GM10248 (cell line): ENCODE measurements at regions not wholly inside any gene's neighbourhood (a gene's known extent, or its start where the extent isn't known, plus 50 kb on each side); places are given as distances from the start of the nearest gene placed in this dataset.

ENCODE experiments used
- CTCF ChIA-PET: fragments of 300-600 bp; sonication (Branson Sonifier 250); formaldehyde crosslinking; extraction: SDS; loops from one replicate; lab custom pipeline; 2021; ENCODE audit warnings: antibody characterized with exemption; lab: Yijun Ruan, JAX
- POLR2A ChIA-PET: fragments of 350-650 bp; sonication (Branson Sonifier 250); formaldehyde crosslinking; extraction: SDS; loops from one replicate; lab custom pipeline; 2020; ENCODE audit warnings: antibody characterized with exemption; lab: Yijun Ruan, JAX
- DNase-seq: peaks from one replicate; pipeline ENCODE4 v3.0.0; 2012; ENCODE audit errors: extremely low spot score
- TF ChIP-seq, protein P1 (sequence below): IDR thresholded peaks from 2 replicates; pipeline ENCODE4 v1.5.1; 2012; ENCODE audit warnings: mild to moderate bottlenecking, low read depth; ENCODE audit errors: extremely low read depth, missing control alignments, control extremely low read depth

DNA sequence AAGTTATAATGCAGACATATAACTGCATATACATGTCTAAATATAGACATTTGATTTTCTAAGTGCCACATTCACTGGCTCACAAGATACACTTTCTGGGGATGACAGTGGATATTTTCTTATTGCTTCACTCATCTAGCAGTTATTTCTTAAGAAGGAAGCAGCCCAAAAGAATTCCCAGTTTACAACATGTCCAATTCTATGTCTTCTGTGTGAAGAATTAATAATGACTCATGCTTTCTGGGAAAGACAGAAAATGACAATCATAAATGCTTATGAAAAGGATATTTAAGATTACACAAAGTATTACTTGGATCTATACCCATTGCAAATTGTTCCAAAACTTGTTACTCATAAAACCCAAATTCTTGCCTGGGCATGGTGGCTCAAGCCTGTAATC lies 543.4 kb downstream of the SUCLA2 start:
- DNase-seq, result no peak
- TF ChIP-seq, protein P1, sequence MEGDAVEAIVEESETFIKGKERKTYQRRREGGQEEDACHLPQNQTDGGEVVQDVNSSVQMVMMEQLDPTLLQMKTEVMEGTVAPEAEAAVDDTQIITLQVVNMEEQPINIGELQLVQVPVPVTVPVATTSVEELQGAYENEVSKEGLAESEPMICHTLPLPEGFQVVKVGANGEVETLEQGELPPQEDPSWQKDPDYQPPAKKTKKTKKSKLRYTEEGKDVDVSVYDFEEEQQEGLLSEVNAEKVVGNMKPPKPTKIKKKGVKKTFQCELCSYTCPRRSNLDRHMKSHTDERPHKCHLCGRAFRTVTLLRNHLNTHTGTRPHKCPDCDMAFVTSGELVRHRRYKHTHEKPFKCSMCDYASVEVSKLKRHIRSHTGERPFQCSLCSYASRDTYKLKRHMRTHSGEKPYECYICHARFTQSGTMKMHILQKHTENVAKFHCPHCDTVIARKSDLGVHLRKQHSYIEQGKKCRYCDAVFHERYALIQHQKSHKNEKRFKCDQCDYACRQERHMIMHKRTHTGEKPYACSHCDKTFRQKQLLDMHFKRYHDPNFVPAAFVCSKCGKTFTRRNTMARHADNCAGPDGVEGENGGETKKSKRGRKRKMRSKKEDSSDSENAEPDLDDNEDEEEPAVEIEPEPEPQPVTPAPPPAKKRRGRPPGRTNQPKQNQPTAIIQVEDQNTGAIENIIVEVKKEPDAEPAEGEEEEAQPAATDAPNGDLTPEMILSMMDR, result no peak
- ChIA-PET POLR2A (no interaction called here), CTCF (no interaction called here)

DNA sequence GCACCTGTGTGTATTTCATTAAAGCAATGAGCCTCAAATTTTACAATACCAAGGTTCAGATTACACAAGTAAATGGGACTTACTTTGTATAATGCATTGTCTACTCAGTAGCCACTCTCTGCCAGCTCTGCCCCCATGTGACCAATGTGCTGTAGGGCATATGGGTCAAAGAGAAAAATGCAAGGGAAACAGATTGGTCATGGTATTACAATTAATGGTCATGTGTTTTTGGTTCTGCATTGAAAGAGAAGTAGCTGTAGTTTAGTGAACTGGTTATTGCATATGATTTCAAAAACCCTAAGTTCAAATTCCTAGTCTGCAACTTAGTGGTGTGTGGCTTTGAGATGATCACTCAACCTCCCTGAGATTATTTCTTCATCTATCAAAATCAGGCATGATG lies 545.4 kb downstream of the SUCLA2 start:
- POLR2A ChIA-PET, result no interaction called here
- CTCF ChIA-PET, result interaction anchor here (1.6 kb wide), 1 partner anchor 19 kb away, joined by 3 read pairs; no protein-coding TSS in a partner anchor
- TF ChIP-seq, protein P1, result no peak
- no peak for DNase-seq

GRCh38 chr13:47454986-47455385 lies 546.1 kb downstream of the SUCLA2 start:
- ChIA-PET POLR2A (no interaction called here), CTCF (interaction anchor here (0.6 to 1.6 kb wide), 2 partner anchors 10 to 20 kb away, joined by 3 read pairs; no protein-coding TSS in a partner anchor)
- TF ChIP-seq, protein P1, result no peak
- DNase-seq, result no peak

GRCh38 chr13:47437406-47437805 lies 540.6 kb upstream of the HTR2A start:
- POLR2A ChIA-PET, result no interaction called here
- CTCF ChIA-PET, result no interaction called here
- TF ChIP-seq, protein P1, result no peak
- no peak for DNase-seq

GRCh38 chr13:47433461-47434005 lies 536.7 kb upstream of the HTR2A start:
- TF ChIP-seq, protein P1, result no peak
- CTCF ChIA-PET, result no interaction called here
- DNase-seq, result no peak

GRCh38 chr13:47426126-47426849 lies 529.4 kb upstream of the HTR2A start:
- POLR2A ChIA-PET, result no interaction called here
- CTCF ChIA-PET, result interaction anchor here (2.6 kb wide), 1 partner anchor 13 kb away, joined by 7 read pairs; no protein-coding TSS in a partner anchor
- TF ChIP-seq, protein P1, result no peak
- DNase-seq, result no peak

More at GRCh38 chr13:47433461-47434005, 536.7 kb upstream of the HTR2A start:
- POLR2A ChIA-PET, result no interaction called here
